Spleen (tissue), 11 donors: ENCODE measurements at regions not wholly inside any gene's neighbourhood (a gene's known extent, or its start where the extent isn't known, plus 50 kb on each side); places are given as distances from the start of the nearest gene placed in this dataset.

Experiments used
- DNase-seq: peaks from one replicate; pipeline ENCODE4 v3.0.0-alpha.2; 2020
- H3K27ac ChIP-seq, 8 donors: fragments of 200-600 bp; sonication (generic) in 7 of 8; 1 replicate in 4 of 8; 2 replicates in 4 of 8; pipeline versions ENCODE4 v1.5.0 to v1.8.0; 2016 to 2021; ENCODE audit warnings: inconsistent platforms in 4 of 8, mild to moderate bottlenecking in 4 of 8, moderate library complexity in 1 of 8
- H3K27me3 ChIP-seq, 7 donors: fragments of 200-600 bp; sonication (generic) in 6 of 7; replicated peaks in 1 of 7; 1 replicate in 4 of 7; 2 replicates in 3 of 7; pipeline versions ENCODE4 v1.5.0 to v1.8.0; 2016 to 2021; ENCODE audit warnings: inconsistent platforms in 3 of 7, mild to moderate bottlenecking in 1 of 7
- H3K36me3 ChIP-seq, 6 donors: fragments of 200-600 bp; sonication (generic) in 5 of 6; 1 replicate in 4 of 6; 2 replicates in 2 of 6; pipeline versions ENCODE4 v1.5.0 to v1.8.0; 2016 to 2021; ENCODE audit warnings: inconsistent platforms in 2 of 6
- H3K4me1 ChIP-seq, 6 donors: fragments of 200-600 bp; sonication (generic) in 5 of 6; 1 replicate in 3 of 6; 2 replicates in 3 of 6; pipeline versions ENCODE4 v1.5.0 to v1.8.0; 2016 to 2021; ENCODE audit warnings: inconsistent platforms in 3 of 6
- H3K4me3 ChIP-seq, 8 donors: fragments of 200-600 bp; sonication (generic) in 7 of 8; 1 replicate in 4 of 8; 2 replicates in 4 of 8; pipeline versions ENCODE4 v1.5.0 to v1.8.0; 2016 to 2021; ENCODE audit warnings: inconsistent platforms in 4 of 8, mild to moderate bottlenecking in 4 of 8, moderate library complexity in 2 of 8
- H3K9me3 ChIP-seq, 8 donors: fragments of 200-600 bp; sonication (generic) in 7 of 8; 1 replicate in 4 of 8; 2 replicates in 4 of 8; pipeline versions ENCODE4 v1.5.0 to v1.8.0; 2016 to 2021; ENCODE audit warnings: inconsistent platforms in 4 of 8
- CTCF ChIP-seq, 11 experiments: fragments of 200-600 bp in 7 of 11; fragments of 450-650 bp in 4 of 11; sonication (generic) in 4 of 11; IDR thresholded peaks in 8 of 11; conservative IDR thresholded peaks in 3 of 11; 1 replicate in 7 of 11; 2 replicates in 4 of 11; pipeline versions ENCODE4 v1.4.0 to v1.8.0; 2016 to 2021; ENCODE audit warnings: antibody characterized with exemption in 11 of 11, inconsistent platforms in 4 of 11, mild to moderate bottlenecking in 1 of 11
- POLR2A ChIP-seq, 3 donors: fragments of 450-650 bp; IDR thresholded peaks; one replicate each; pipeline ENCODE4 v1.5.1; 2017; ENCODE audit warnings: antibody characterized with exemption in 3 of 3, mild to moderate bottlenecking in 1 of 3
- POLR2AphosphoS5 ChIP-seq, 3 donors: sonication (generic); formaldehyde crosslinking; IDR thresholded peaks; one replicate each; pipeline ENCODE4 v1.5.1; 2017; ENCODE audit warnings: antibody characterized with exemption in 3 of 3
- WGBS, 5 donors: extraction: QIAGEN DNeasy Blood & Tissue Kit in 3 of 5; methylation state at CpG; one replicate each; pipeline versions ENCODE4 v1.1.5 to v1.1.7; 2013 to 2018; 5-methylcytosine and 5-hydroxymethylcytosine counted together
- intact Hi-C: fragments of 100-400 bp; cut with DNase I; formaldehyde crosslinking; loops from one replicate; pipeline ENCODE4 v1.15.0; 2023; ENCODE audit warnings: low total_unique reads
- donor health status: healthy with polysubstance abuse.
- donor health status: DM: no; HTN: no; CAD: no; lungs with moderate emphysema.
- donor health status: DM: no; HTN: no; CAD: no.
- donor health status: Bipolar disorder and iron deficiency.
- donor health status: healthy.
- donor health status: DM: no; HTN: no; CAD: no.
- donor health status: DM: yes; HTN: yes; CAD: no.

GRCh38 chr7:1314021-1314907 is 81.6 kb downstream of the UNCX start:
- Histone ChIP-seq H3K27me3 (peaks cover 0 to 44% (median 0%) of the 10 kb centered on the region in 7 donors), H3K36me3 (no peaks in the 10 kb centered on the region), H3K4me3 (no peak overlapping the region), H3K4me1 (no peaks in the 10 kb centered on the region), H3K27ac (no peak overlapping the region), H3K9me3 (peaks cover 0 to 9% (median 0%) of the 10 kb centered on the region in 8 donors)
- peak; percentile 54 for DNase-seq
- intact Hi-C loops = no loop called here
- TF ChIP-seq CTCF (IDR thresholded peaks at IDR 0.05 in 8 of 11, conservative IDR thresholded peaks at IDR 0.05 in 3 of 11) = no peak
- no peak for TF ChIP-seq POLR2AphosphoS5 (IDR thresholded peaks at IDR 0.05)
- no peak for TF ChIP-seq POLR2A (IDR thresholded peaks at IDR 0.05)
- WGBS, 5 donors = 73 to 92% (median 80%) methylated on average over 19 to 28 of the region's 28 CpGs

- TF ChIP-seq POLR2AphosphoS5 (IDR thresholded peaks at IDR 0.05) (no peak), POLR2A (IDR thresholded peaks at IDR 0.05) (no peak), CTCF (IDR thresholded peaks at IDR 0.05 in 8 of 11, conservative IDR thresholded peaks at IDR 0.05 in 3 of 11) (no peak)
Observed at GRCh38 chr7:1314908-1315450, 82.3 kb downstream of the UNCX start.

GRCh38 chr7:1316086-1316485 is 83.4 kb downstream of the UNCX start:
- H3K27ac ChIP-seq = no peak overlapping the region
- WGBS, 5 donors = 71 to 78% (median 73%) methylated on average over 10 of the region's 10 CpGs
- intact Hi-C loops = no loop called here
- DNase-seq = peak; percentile 33
- no peak for TF ChIP-seq POLR2AphosphoS5 (IDR thresholded peaks at IDR 0.05)
- TF ChIP-seq CTCF (IDR thresholded peaks at IDR 0.05 in 8 of 11, conservative IDR thresholded peaks at IDR 0.05 in 3 of 11) = no peak
- no peak for TF ChIP-seq POLR2A (IDR thresholded peaks at IDR 0.05)
- no peaks in the 10 kb centered on the region for H3K4me1 ChIP-seq
- H3K36me3 ChIP-seq = no peaks in the 10 kb centered on the region
- H3K9me3 ChIP-seq = peaks cover 0 to 9% (median 0%) of the 10 kb centered on the region in 8 donors
- peaks cover 0 to 49% (median 0%) of the 10 kb centered on the region in 7 donors for H3K27me3 ChIP-seq
- H3K4me3 ChIP-seq = no peak overlapping the region

More at GRCh38 chr7:1314908-1315450, 82.3 kb downstream of the UNCX start:
- H3K4me1 ChIP-seq = no peaks in the 10 kb centered on the region
- H3K27ac ChIP-seq = no peak overlapping the region
- H3K9me3 ChIP-seq = peaks cover 0 to 9% (median 0%) of the 10 kb centered on the region in 8 donors
- H3K36me3 ChIP-seq = no peaks in the 10 kb centered on the region
- DNase-seq = peak; percentile 56
- peaks cover 0 to 44% (median 0%) of the 10 kb centered on the region in 7 donors for H3K27me3 ChIP-seq
- intact Hi-C loops = no loop called here
- WGBS, 5 donors = 76 to 90% (median 86%) methylated on average over 22 to 26 of the region's 26 CpGs
- H3K4me3 ChIP-seq = no peak overlapping the region

- Histone ChIP-seq H3K9me3 (peaks cover 0 to 2% (median 0%) of the 10 kb centered on the region in 8 donors), H3K27ac (no peak overlapping the region), H3K36me3 (no peaks in the 10 kb centered on the region), H3K27me3 (peaks cover 0 to 53% (median 13%) of the 10 kb centered on the region in 7 donors), H3K4me1 (no peaks in the 10 kb centered on the region), H3K4me3 (no peak overlapping the region)
- peak; percentile 30 for DNase-seq
- no peak for TF ChIP-seq POLR2A (IDR thresholded peaks at IDR 0.05)
- no peak for TF ChIP-seq POLR2AphosphoS5 (IDR thresholded peaks at IDR 0.05)
- TF ChIP-seq CTCF (IDR thresholded peaks at IDR 0.05 in 8 of 11, conservative IDR thresholded peaks at IDR 0.05 in 3 of 11) = no peak
- WGBS, 5 donors = 82 to 88% (median 86%) methylated on average over 14 to 15 of the region's 15 CpGs
- intact Hi-C loops = no loop called here
Observed at GRCh38 chr7:1317646-1318045, 85.0 kb downstream of the UNCX start.
